HG03159 (cell line): ENCODE measurements at regions not wholly inside any gene's neighbourhood (a gene's known extent, or its start where the extent isn't known, plus 50 kb on each side); places are given as distances from the start of the nearest gene placed in this dataset.

Experiments
- ATAC-seq: cut with Tn5 transposase; IDR thresholded peaks from one replicate; pipeline ENCODE4 v1.9.1; 2021; ENCODE audit warnings: mild to moderate bottlenecking, moderate library complexity; ENCODE audit not compliant: unreplicated experiment

- ATAC-seq, result peak; percentile 45
These were observed 57.6 kb upstream of the BOLA1 start for GRCh38 chr1:149841597-149842238.

DNA sequence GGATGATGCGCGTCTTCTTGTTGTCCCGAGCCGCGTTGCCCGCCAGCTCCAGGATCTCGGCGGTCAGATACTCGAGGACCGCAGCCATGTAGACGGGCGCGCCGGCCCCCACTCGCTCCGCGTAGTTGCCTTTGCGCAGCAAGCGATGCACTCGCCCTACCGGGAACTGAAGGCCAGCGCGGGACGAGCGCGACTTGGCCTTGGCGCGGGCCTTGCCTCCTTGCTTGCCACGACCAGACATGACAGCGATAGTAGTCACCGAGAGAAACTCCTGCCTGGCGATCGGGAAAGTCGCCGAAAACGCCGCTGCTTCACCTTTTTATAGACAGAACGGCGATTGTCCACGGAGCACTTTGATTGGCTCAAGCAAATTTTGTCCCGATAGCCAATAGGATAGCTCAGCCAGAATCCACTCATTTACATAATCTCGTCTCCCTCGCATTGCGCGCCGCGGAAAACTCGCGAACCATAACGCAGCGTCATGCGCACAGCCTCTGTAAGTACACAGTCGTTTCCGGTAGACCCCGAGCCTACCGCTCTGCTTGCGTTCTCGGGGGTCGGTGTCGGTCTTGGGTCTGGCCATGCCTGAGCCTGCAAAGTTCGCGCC is 56.8 kb upstream of the BOLA1 start:
- peak; percentile 53 for ATAC-seq

DNA sequence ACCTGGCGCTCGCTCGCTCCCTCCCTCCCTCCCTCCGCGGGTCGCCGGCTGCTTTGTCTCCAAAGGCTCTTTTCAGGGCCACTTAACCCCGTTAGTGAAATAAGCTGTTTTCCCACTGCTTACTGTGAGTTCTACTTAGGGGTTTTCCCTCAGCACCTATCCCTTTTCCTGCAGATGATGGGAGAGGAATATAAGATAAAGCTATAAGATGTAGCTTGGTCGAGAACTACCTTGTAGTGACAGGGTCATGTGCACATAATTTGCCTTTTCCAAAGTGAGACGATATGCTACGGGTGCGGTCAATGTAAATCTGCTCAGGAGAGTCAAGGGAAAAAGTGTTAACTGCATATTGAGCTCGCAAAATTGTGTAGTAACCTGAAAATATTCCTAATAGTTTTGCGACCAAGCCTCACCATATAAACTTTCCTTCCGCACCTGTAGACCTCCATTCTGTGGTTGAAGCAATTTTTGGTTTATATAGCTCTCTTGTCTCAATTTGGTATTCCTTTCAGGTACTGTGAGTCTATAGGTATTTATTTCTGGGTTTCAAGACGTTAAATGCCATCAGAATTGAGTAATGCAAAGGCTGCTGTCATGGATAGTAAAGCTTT is 55.8 kb upstream of the BOLA1 start:
- no peak for ATAC-seq

DNA sequence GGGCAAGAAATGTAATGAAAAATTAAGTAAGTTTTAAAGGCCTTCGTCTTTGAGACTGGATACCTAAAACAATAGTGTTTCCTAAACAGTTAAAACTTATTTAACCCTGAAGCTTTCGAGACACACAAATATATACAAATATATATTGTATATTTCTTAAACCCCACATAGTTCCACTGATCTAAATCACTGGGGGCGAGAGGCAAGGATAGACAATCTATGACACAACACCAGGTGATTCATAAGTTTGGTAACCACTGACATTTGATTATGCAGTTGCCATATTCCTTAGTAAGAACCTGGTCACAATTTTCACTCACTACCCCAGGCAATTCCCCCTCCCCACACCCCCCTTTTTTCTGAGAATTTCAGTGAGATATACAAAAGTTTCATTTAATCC is 55.3 kb upstream of the BOLA1 start:
- no peak for ATAC-seq

DNA sequence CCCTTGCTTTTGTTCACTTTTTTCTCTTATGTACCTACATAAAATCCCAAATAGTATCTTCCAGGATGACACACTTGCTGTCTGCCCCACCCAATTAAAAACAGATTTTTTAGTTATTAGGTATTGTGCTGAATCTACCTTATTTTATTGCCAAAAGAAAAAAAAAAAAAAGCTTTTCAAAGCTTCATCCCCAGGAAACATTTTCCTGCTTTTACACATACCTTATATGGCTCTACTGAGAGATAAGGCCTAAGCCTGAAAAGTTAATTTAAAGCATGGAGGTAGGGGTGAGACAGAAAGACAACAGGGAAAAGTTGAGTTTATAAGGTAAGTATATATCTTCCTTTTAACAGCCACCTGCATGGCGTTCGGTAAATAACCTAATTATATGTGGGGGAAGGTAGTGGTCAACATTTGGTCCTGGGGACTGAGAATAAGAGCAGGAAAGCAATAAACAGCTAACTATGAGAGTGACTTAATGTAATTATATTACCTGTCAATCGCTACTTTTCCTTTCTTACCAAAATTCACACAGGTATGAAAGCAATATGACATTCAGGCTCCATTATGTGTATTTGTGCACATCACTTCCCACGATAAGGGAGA is 54.6 kb upstream of the BOLA1 start:
- no peak for ATAC-seq

- ATAC-seq, result no peak
These were observed 54.0 kb upstream of the BOLA1 start for GRCh38 chr1:149845416-149845815.

DNA sequence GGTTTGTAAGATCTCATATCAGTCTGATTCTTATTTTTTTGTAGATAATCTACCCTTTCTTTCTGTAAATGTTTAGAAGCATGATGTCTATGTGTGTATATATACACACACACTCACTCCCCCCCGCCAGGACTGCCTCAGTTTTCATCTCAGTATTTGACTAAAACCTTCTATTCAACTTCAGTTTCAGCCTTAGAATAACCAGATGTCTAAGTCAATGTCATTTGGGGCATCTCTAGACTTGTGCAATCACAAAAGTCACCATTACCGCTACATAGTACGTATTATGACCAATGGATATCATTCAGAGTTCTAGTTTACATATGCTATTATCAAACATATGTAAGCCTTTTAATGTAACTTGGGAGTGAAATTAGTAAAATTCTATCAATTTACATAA is 53.3 kb upstream of the BOLA1 start:
- ATAC-seq, result no peak

DNA sequence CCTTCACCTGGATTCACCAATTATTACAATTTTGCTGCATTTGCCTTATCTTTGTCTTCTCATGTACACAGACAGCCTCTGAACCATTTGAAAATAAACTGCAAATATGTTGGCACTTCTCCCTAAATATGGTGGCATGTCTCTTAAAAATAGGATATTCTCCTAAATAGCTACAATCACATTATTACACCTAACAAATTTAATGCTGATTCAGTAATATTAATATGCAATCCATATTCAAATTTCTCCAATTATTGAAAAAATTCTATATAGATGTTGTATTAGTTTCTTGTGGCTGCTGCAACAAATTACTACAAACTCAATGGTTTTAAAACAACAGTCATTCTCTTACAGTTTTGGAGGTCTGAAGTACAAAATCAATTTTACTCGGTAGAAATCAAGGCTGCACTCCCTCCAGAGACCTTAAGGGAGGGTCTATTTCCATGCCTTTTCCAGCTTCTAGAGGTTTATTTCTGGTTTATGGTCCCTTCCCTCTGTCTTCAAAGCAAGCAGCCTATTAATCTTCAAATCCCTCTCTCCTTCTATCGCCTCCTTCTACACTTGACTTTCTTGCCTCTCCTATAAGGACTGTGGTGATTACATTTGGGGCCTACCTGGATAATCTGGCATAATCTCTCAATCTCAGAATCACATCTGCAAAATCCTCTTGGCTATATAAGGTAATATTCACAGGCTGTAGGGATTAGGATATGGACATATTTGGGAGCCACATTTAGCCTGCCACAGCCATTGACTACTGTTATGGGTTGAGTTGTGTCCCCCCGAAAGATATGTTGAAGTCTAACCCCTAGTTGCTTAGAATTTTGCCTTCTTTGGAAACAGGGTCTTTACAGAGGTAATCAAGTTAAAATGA is 52.5 kb upstream of the BOLA1 start:
- no peak for ATAC-seq

DNA sequence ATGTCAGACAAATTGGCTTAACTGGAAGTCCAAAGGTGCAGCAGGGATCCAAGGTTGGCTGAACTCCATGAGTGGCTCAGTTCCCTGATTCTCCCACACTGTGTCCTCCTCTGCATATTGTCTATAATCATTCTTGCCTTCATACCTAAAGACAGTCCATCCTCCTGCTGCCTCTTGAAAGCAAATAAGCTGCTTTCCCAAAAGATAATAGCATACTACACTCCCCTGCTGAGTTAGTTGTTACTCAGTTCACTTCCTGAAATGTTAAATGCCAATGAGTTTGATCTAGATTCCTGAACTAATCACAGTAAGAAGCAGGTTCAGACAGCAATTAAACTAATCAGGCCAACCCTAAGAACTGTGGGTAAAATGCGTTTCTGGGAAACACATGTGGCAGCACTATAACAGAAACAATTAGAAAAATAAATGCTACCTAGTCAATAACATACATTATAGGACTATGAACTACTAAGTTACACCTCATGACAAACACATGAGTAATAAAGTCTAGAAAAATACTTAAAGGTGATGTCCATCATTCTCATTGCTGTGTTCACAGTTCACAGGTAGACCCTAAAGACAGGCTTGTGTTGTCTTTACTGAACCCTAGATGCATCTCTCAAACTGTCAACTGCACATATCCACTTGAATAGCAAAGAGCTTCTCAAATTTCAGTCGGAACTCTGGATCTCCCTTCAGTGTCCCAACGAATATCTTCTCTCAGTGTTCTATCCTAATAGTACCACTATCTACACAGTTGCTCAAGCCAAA is 50.8 kb upstream of the BOLA1 start:
- no peak for ATAC-seq

GRCh38 chr1:149849111-149849946 is 50.0 kb upstream of the BOLA1 start:
- ATAC-seq, result no peak
